GM12878 (cell line): ENCODE measurements at regions not wholly inside any gene's neighbourhood (a gene's known extent, or its start where the extent isn't known, plus 50 kb on each side); places are given as distances from the start of the nearest gene placed in this dataset.

Experiments used
- ATAC-seq: fragments of 200-7000 bp; cut with Tn5 transposase; 3 replicates; pipeline ENCODE4 v1.9.1; 2020; ENCODE audit warnings: mild to moderate bottlenecking, moderate library complexity
- BruUV-seq: library from RNA; stranded (reverse); fragments of 400-500 nt; replicated peaks from 2 replicates; lab custom pipeline; 2021; lab: Mats Ljungman, UMichigan
- CTCF ChIA-PET: fragments of 300-600 bp; sonication (Branson Sonifier 250); formaldehyde crosslinking; extraction: SDS; loops from one replicate; lab custom pipeline; 2021; ENCODE audit warnings: inconsistent platforms; lab: Yijun Ruan, JAX
- POLR2A ChIA-PET: fragments of 350-600 bp; formaldehyde crosslinking; extraction: SDS; loops from one replicate; lab custom pipeline; 2021; ENCODE audit warnings: inconsistent platforms; lab: Charles Lee
- RAD21 ChIA-PET: fragments of 300-600 bp; sonication (Branson Sonifier 250); formaldehyde crosslinking; loops from one replicate; lab custom pipeline; 2023; ENCODE audit warnings: antibody characterized with exemption; ENCODE audit not compliant: unreplicated experiment; lab: Charles Lee
- SMC1A ChIA-PET: fragments of 300-600 bp; sonication (Branson Sonifier 250); formaldehyde crosslinking; loops from one replicate; lab custom pipeline; 2023; ENCODE audit not compliant: unreplicated experiment, uncharacterized antibody; lab: Charles Lee
- DNase-seq: peaks from one replicate; pipeline ENCODE4 v3.0.0-alpha.2; 2011; ENCODE audit warnings: low read depth, low spot score
- FAIRE-seq: peaks from 3 replicates; lab custom pipeline; 2011; peaks lifted over from hg19 to GRCh38; lab: Jason Lieb, UNC
- H2AFZ ChIP-seq: 2 replicates; pipeline ENCODE4 v1.6.0; 2011; ENCODE audit warnings: low read depth, low read length, control low read depth; ENCODE audit not compliant: control insufficient read depth
- H3K27ac ChIP-seq: 2 replicates; pipeline ENCODE4 v1.5.1; 2011; ENCODE audit warnings: control low read depth; ENCODE audit not compliant: control insufficient read depth, insufficient read depth
- H3K27me3 ChIP-seq, 2 experiments: replicated peaks in 1 of 2; 2 replicates each; pipeline versions ENCODE4 v1.6.0 to v1.6.1; 2011; ENCODE audit warnings: low read length in 1 of 2; ENCODE audit not compliant: control insufficient read depth in 2 of 2, insufficient read depth in 2 of 2
- H3K36me3 ChIP-seq, 2 experiments: 2 replicates each; pipeline ENCODE4 v1.5.1; 2011; ENCODE audit warnings: low read length in 1 of 2; ENCODE audit not compliant: control insufficient read depth in 2 of 2, insufficient read depth in 2 of 2
- H3K4me1 ChIP-seq: 2 replicates; pipeline ENCODE4 v1.6.1; 2011; ENCODE audit warnings: mild to moderate bottlenecking, low read length, moderate library complexity, mixed read lengths; ENCODE audit not compliant: control insufficient read depth, insufficient read depth
- H3K4me2 ChIP-seq: 2 replicates; pipeline ENCODE4 v1.6.0; 2011; ENCODE audit warnings: control low read depth; ENCODE audit not compliant: control insufficient read depth, insufficient read depth
- H3K4me3 ChIP-seq: fragments of 200-600 bp; sonication (generic); 2 replicates; pipeline ENCODE4 v1.5.1; 2016
- H3K79me2 ChIP-seq: 2 replicates; pipeline ENCODE4 v1.6.0; 2011; ENCODE audit warnings: low read length; ENCODE audit not compliant: control insufficient read depth, insufficient read depth
- H3K9ac ChIP-seq: 2 replicates; pipeline ENCODE4 v1.8.0; 2011; ENCODE audit warnings: low read length, control low read depth, mixed read lengths; ENCODE audit not compliant: control insufficient read depth, insufficient read depth
- H3K9me3 ChIP-seq: replicated peaks from 3 replicates; pipeline ENCODE4 v1.5.1; 2011; ENCODE audit warnings: mild to moderate bottlenecking, low read length; ENCODE audit not compliant: control insufficient read depth, insufficient read depth
- H4K20me1 ChIP-seq: 2 replicates; pipeline ENCODE4 v1.6.0; 2011; ENCODE audit not compliant: control insufficient read depth, insufficient read depth
- CBFB ChIP-seq: IDR thresholded peaks from 2 replicates; pipeline ENCODE4 v1.6.1; 2016; ENCODE audit warnings: antibody characterized with exemption, low read depth
- CEBPB ChIP-seq, 2 experiments: fragments of 150-350 bp in 1 of 2; IDR thresholded peaks; 2 replicates each; pipeline ENCODE4 v1.6.1; 2012 to 2014; ENCODE audit warnings: low read depth in 2 of 2, low read length in 2 of 2, borderline replicate concordance in 1 of 2, inconsistent platforms in 1 of 2
- CHD4 ChIP-seq: fragments of 200-600 bp; sonication (generic); IDR thresholded peaks from 2 replicates; pipeline ENCODE4 v1.6.1; 2016; ENCODE audit warnings: mild to moderate bottlenecking
- ESRRA ChIP-seq: IDR thresholded peaks from 2 replicates; pipeline ENCODE4 v1.6.1; 2012; ENCODE audit warnings: mild to moderate bottlenecking, low read length, improper control_type of control experiment
- JUND ChIP-seq: IDR thresholded peaks from 2 replicates; pipeline ENCODE4 v1.6.1; 2012; ENCODE audit warnings: low read depth, mild to moderate bottlenecking, low read length, improper control_type of control experiment, moderate library complexity
- KAT2A ChIP-seq: conservative IDR thresholded peaks from 2 replicates; pipeline ENCODE4 v1.6.1; 2011; ENCODE audit warnings: low read depth, low read length; ENCODE audit not compliant: control insufficient read depth
- NFYB ChIP-seq: IDR thresholded peaks from 2 replicates; pipeline ENCODE4 v1.6.1; 2011; ENCODE audit warnings: low read depth, mild to moderate bottlenecking, low read length, improper control_type of control experiment, moderate library complexity; ENCODE audit not compliant: insufficient read depth
- NR2C2 ChIP-seq: IDR thresholded peaks from 2 replicates; pipeline ENCODE4 v1.6.1; 2011; ENCODE audit warnings: borderline replicate concordance, low read depth; ENCODE audit not compliant: control insufficient read depth, insufficient read length
- POLR2AphosphoS5 ChIP-seq: IDR thresholded peaks from 2 replicates; pipeline ENCODE4 v1.6.1; 2011; ENCODE audit warnings: mild to moderate bottlenecking, low read length, inconsistent platforms
- POU2F2 ChIP-seq: IDR thresholded peaks from 3 replicates; pipeline ENCODE4 v1.6.1; 2011; ENCODE audit warnings: low read depth, mild to moderate bottlenecking, low read length, borderline replicate concordance
- RBBP5 ChIP-seq: fragments of 200-600 bp; sonication (generic); conservative IDR thresholded peaks from 2 replicates; pipeline ENCODE4 v1.6.1; 2016
- SREBF1 ChIP-seq: IDR thresholded peaks from 2 replicates; pipeline ENCODE4 v1.6.1; 2012; ENCODE audit warnings: mild to moderate bottlenecking, low read length
- SREBF2 ChIP-seq: IDR thresholded peaks from 2 replicates; pipeline ENCODE4 v1.6.1; 2012; ENCODE audit warnings: mild to moderate bottlenecking, low read length
- ZNF24 ChIP-seq: fragments of 450-650 bp; IDR thresholded peaks from 2 replicates; pipeline ENCODE4 v1.6.1; 2017; ENCODE audit warnings: antibody characterized with exemption, mild to moderate bottlenecking
- ZNF384 ChIP-seq: IDR thresholded peaks from 2 replicates; pipeline ENCODE4 v1.6.1; 2012; ENCODE audit warnings: low read depth, mild to moderate bottlenecking, low read length, improper control_type of control experiment, borderline replicate concordance
- ZNF622 ChIP-seq: fragments of 450-650 bp; IDR thresholded peaks from 2 replicates; pipeline ENCODE4 v1.6.1; 2017; ENCODE audit warnings: mild to moderate bottlenecking, inconsistent platforms
- WGBS: methylation state at CpG from one replicate; pipeline ENCODE4 v1.1.6; 2016; ENCODE audit warnings: low lambda C conversion rate; ENCODE audit not compliant: insufficient replicate concordance, insufficient coverage; ENCODE audit errors: missing lambda C conversion rate; 5-methylcytosine and 5-hydroxymethylcytosine counted together
- in situ Hi-C: fragments of 300-500 bp; cut with MboI; formaldehyde crosslinking; loops from 9 replicates; pipeline ENCODE4 v1.14.3; 2018; ENCODE audit warnings: mixed read lengths
- intact Hi-C: fragments of 100-400 bp; cut with micrococcal nuclease; formaldehyde crosslinking; loops from one replicate; pipeline ENCODE4 v1.14.2; 2022; ENCODE audit not compliant: unreplicated experiment
- TF ChIP-seq, protein P1 (sequence below): fragments of 450-650 bp; IDR thresholded peaks from 2 replicates; pipeline ENCODE4 v1.6.1; 2017; ENCODE audit warnings: mild to moderate bottlenecking, low read depth, inconsistent platforms; ENCODE audit not compliant: poor library complexity, severe bottlenecking
- TF ChIP-seq, protein P2 (sequence below): IDR thresholded peaks from 2 replicates; pipeline ENCODE4 v1.6.1; 2011; ENCODE audit warnings: borderline replicate concordance, low read depth, mild to moderate bottlenecking, moderate library complexity, mixed read lengths, low read length; ENCODE audit not compliant: insufficient read depth; ENCODE audit errors: extremely low read length

GRCh38 chr13:33976965-33977364, 159.0 kb downstream of the RFC3 start:
- H4K20me1 ChIP-seq: no peaks in the 10 kb centered on the region
- H3K27ac ChIP-seq: no peak overlapping the region
- RAD21 ChIA-PET: no interaction called here
- SMC1A ChIA-PET: no interaction called here
- DNase-seq (no peak), FAIRE-seq (no peak), ATAC-seq (no peak)
- BruUV-seq: no TSS peak
- in situ Hi-C loops (no loop called here), intact Hi-C loops (no loop called here)
- no peaks in the 10 kb centered on the region for H3K4me1 ChIP-seq
- 90% methylated on average over 4 of the region's 4 CpGs for WGBS
- H3K9ac ChIP-seq: no peak overlapping the region
- no peaks in the 10 kb centered on the region for H3K36me3 ChIP-seq
- TF ChIP-seq, protein P1, sequence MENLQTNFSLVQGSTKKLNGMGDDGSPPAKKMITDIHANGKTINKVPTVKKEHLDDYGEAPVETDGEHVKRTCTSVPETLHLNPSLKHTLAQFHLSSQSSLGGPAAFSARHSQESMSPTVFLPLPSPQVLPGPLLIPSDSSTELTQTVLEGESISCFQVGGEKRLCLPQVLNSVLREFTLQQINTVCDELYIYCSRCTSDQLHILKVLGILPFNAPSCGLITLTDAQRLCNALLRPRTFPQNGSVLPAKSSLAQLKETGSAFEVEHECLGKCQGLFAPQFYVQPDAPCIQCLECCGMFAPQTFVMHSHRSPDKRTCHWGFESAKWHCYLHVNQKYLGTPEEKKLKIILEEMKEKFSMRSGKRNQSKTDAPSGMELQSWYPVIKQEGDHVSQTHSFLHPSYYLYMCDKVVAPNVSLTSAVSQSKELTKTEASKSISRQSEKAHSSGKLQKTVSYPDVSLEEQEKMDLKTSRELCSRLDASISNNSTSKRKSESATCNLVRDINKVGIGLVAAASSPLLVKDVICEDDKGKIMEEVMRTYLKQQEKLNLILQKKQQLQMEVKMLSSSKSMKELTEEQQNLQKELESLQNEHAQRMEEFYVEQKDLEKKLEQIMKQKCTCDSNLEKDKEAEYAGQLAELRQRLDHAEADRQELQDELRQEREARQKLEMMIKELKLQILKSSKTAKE: no peak
- TF ChIP-seq SREBF1: no peak
- no peak for TF ChIP-seq ZNF24
- TF ChIP-seq KAT2A: no peak
- TF ChIP-seq CBFB: no peak
- no peak for TF ChIP-seq JUND
- no peak overlapping the region for H2AFZ ChIP-seq
- CTCF ChIA-PET: no interaction called here
- no peak overlapping the region for H3K4me3 ChIP-seq
- no peaks in the 10 kb centered on the region for H3K79me2 ChIP-seq
- no peaks in the 10 kb centered on the region for H3K9me3 ChIP-seq
- POLR2A ChIA-PET: no interaction called here
- no peaks in the 10 kb centered on the region for H3K27me3 ChIP-seq
- H3K4me2 ChIP-seq: no peak overlapping the region

DNA sequence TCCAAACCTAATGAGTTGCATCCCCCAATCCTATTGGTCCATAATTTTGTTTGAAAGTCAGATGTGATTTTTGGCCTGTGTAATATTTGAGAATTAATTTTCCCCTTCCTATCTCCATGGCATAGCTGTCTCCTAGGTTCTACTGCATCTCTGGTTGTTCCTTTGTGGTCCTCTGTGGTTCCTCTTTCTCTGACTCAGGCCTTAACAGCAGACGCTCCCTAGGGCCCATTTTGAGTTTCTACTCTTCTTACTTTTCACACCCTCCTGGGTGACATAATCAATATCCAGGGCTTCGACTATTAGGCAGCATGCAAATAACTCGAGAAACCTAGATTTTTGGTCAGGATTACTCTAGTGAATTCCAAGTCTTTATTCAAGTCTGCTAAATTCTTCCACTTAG, 160.7 kb downstream of the RFC3 start:
- Histone ChIP-seq H3K27me3 (no peaks in the 10 kb centered on the region), H4K20me1 (no peaks in the 10 kb centered on the region), H2AFZ (no peak overlapping the region), H3K4me3 (no peak overlapping the region), H3K9me3 (no peaks in the 10 kb centered on the region), H3K79me2 (no peaks in the 10 kb centered on the region), H3K36me3 (no peaks in the 10 kb centered on the region), H3K27ac (no peak overlapping the region), H3K4me1 (no peaks in the 10 kb centered on the region), H3K4me2 (no peak overlapping the region), H3K9ac (no peak overlapping the region)
- intact Hi-C loops: no loop called here
- WGBS: 17% methylated on average over 3 of the region's 3 CpGs
- no TSS peak for BruUV-seq
- no peak for ATAC-seq
- RAD21 ChIA-PET: no interaction called here
- CTCF ChIA-PET: interaction anchor here (0.6 kb wide), 1 partner anchor 581 kb away, joined by 3 read pairs; no protein-coding TSS in a partner anchor
- SMC1A ChIA-PET: no interaction called here
- DNase-seq: no peak
- in situ Hi-C loops: no loop called here
- no peak for FAIRE-seq
- POLR2A ChIA-PET: no interaction called here
- TF ChIP-seq SREBF2: no peak
- TF ChIP-seq, protein P2, sequence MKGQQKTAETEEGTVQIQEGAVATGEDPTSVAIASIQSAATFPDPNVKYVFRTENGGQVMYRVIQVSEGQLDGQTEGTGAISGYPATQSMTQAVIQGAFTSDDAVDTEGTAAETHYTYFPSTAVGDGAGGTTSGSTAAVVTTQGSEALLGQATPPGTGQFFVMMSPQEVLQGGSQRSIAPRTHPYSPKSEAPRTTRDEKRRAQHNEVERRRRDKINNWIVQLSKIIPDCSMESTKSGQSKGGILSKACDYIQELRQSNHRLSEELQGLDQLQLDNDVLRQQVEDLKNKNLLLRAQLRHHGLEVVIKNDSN: no peak
- no peak for TF ChIP-seq RBBP5
- TF ChIP-seq POU2F2: no peak
- TF ChIP-seq ZNF622: no peak
- no peak for TF ChIP-seq ZNF24
- no peak for TF ChIP-seq ZNF384
- TF ChIP-seq NR2C2: no peak
- no peak for TF ChIP-seq CHD4
- no peak for TF ChIP-seq NFYB
- TF ChIP-seq ESRRA: no peak
- TF ChIP-seq POLR2AphosphoS5: no peak
- no peak for TF ChIP-seq CEBPB (IDR thresholded peaks at IDR 0.05; ENCODE audit: borderline replicate concordance in 1 of 2, low read depth in 2 of 2, low read length in 2 of 2)
